H1 (cell line): ENCODE measurements at regions not wholly inside any gene's neighbourhood (a gene's known extent, or its start where the extent isn't known, plus 50 kb on each side); places are given as distances from the start of the nearest gene placed in this dataset.

Experiments used
- ASH2L ChIP-seq: fragments of 200-600, 300-600 bp; sonication (generic); IDR thresholded peaks from one replicate; pipeline ENCODE4 v1.7.1; 2017; ENCODE audit warnings: low read length
- CTBP2 ChIP-seq: IDR thresholded peaks from 2 replicates; pipeline ENCODE4 v1.7.0; 2011; ENCODE audit warnings: borderline replicate concordance, mild to moderate bottlenecking, moderate library complexity, mixed read lengths, low read length; ENCODE audit not compliant: insufficient read depth, insufficient read length
- GABPA ChIP-seq: IDR thresholded peaks from 2 replicates; pipeline ENCODE4 v1.6.1; 2011; ENCODE audit warnings: mild to moderate bottlenecking, low read length, moderate library complexity, borderline replicate concordance; ENCODE audit not compliant: insufficient read depth
- GTF2F1 ChIP-seq: IDR thresholded peaks from 2 replicates; pipeline ENCODE4 v1.6.1; 2012; ENCODE audit warnings: low read depth, low read length, improper control_type of control experiment, borderline replicate concordance
- HDAC2 ChIP-seq, 2 experiments: fragments of 300-600 bp in 1 of 2; sonication (generic) in 1 of 2; IDR thresholded peaks; 2 replicates each; pipeline ENCODE4 v1.6.1; 2011 to 2012; ENCODE audit warnings: low read depth in 2 of 2, low read length in 2 of 2, mild to moderate bottlenecking in 2 of 2, moderate library complexity in 2 of 2, borderline replicate concordance in 1 of 2, inconsistent platforms in 1 of 2
- TAF7 ChIP-seq: optimal IDR thresholded peaks from 2 replicates; pipeline ENCODE3; 2011; ENCODE audit warnings: low read depth, mild to moderate bottlenecking, inconsistent platforms, low read length, moderate library complexity, borderline replicate concordance

DNA sequence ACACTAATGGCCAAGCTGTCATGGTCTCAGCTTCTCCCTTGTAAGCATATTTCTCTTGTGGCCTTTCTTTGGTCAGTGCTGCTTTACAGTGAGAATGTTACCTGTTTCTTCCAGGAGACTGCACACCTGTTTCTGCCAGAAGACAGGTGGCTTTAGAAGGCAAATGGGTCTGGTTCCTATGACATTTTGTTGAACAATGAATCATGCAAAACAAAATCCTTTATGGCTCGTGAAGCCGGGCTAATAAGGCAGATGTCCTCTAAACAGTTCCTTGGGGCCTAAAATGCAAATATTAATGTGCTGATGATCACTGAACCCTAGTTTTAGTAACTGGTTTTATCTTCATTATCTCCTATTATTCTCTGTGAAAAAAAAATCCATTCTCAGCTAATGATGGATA, 927.6 kb downstream of the GALC start (continued):
- TF ChIP-seq CTBP2, result no peak
- TF ChIP-seq ASH2L, result no peak
- no peak for TF ChIP-seq GABPA
- no peak for TF ChIP-seq GTF2F1
- no peak for TF ChIP-seq HDAC2 (IDR thresholded peaks at IDR 0.05; ENCODE audit: borderline replicate concordance in 1 of 2, low read depth in 2 of 2, low read length in 2 of 2)
- no peak for TF ChIP-seq TAF7
